A549 (cell line): ENCODE measurements at regions not wholly inside any gene's neighbourhood (a gene's known extent, or its start where the extent isn't known, plus 50 kb on each side); places are given as distances from the start of the nearest gene placed in this dataset.

Experiments used
- ATAC-seq, 2 experiments: fragments of 200-7000 bp in 1 of 2; fragments of >200 bp in 1 of 2; cut with Nextera tagmentation in 1 of 2; cut with Tn5 transposase in 1 of 2; 3 replicates each; pipeline versions ENCODE4 v1.8.0 to v1.9.1; 2018 to 2020; ENCODE audit warnings: mild to moderate bottlenecking in 1 of 2, moderate library complexity in 1 of 2
- CTCF ChIA-PET: fragments of 300-600 bp; sonication (Branson Sonifier 250); formaldehyde crosslinking; extraction: SDS; loops from one replicate; lab custom pipeline; 2021; ENCODE audit warnings: antibody characterized with exemption, inconsistent platforms; lab: Yijun Ruan, JAX
- POLR2A ChIA-PET: fragments of 350-600 bp; formaldehyde crosslinking; extraction: SDS; loops from one replicate; lab custom pipeline; 2021; ENCODE audit warnings: antibody characterized with exemption, inconsistent platforms; lab: Yijun Ruan, JAX
- DNase-seq, 2 experiments: peaks; one replicate each; pipeline versions ENCODE4 v3.0.0 to v3.0.0-alpha.2; 2011 to 2016; ENCODE audit warnings: low read depth in 1 of 2, low spot score in 1 of 2
- FAIRE-seq: peaks from 2 replicates; lab custom pipeline; 2011; peaks lifted over from hg19 to GRCh38; lab: Jason Lieb, UNC
- H3K27ac ChIP-seq, 2 experiments: fragments of >200 bp; sonication (Bioruptor Twin); formaldehyde crosslinking; 3 replicates each; pipeline ENCODE4 v1.5.1; 2016 to 2017
- H3K4me1 ChIP-seq: fragments of >200 bp; sonication (Bioruptor Twin); formaldehyde crosslinking; 3 replicates; pipeline ENCODE4 v1.6.1; 2016
- H3K4me2 ChIP-seq: fragments of >200 bp; sonication (Bioruptor Twin); formaldehyde crosslinking; 3 replicates; pipeline ENCODE4 v1.6.1; 2016
- H3K4me3 ChIP-seq: fragments of >200 bp; sonication (Bioruptor Twin); formaldehyde crosslinking; 3 replicates; pipeline ENCODE4 v1.5.1; 2016
- H3K9me3 ChIP-seq: fragments of >200 bp; sonication (Bioruptor Twin); formaldehyde crosslinking; 3 replicates; pipeline ENCODE4 v1.6.1; 2016
- CEBPB ChIP-seq, 2 experiments: fragments of >200 bp in 1 of 2; sonication (Bioruptor Twin) in 1 of 2; formaldehyde crosslinking in 1 of 2; IDR thresholded peaks; 2 replicates each; pipeline ENCODE4 v1.6.1; 2012 to 2016
- CHD4 ChIP-seq: fragments of 200-600 bp; sonication (generic); IDR thresholded peaks from 2 replicates; pipeline ENCODE4 v1.6.1; 2016; ENCODE audit warnings: antibody characterized with exemption, mild to moderate bottlenecking, borderline replicate concordance
- EHF ChIP-seq: fragments of 250-450 bp; sonication (Bioruptor Pico); IDR thresholded peaks from 2 replicates; pipeline ENCODE4 v1.5.0; 2020; ENCODE audit warnings: mild to moderate bottlenecking
- EHMT2 ChIP-seq: fragments of 200-600 bp; sonication (generic); IDR thresholded peaks from 2 replicates; pipeline ENCODE4 v1.6.1; 2016; ENCODE audit warnings: antibody characterized with exemption, low read depth, mild to moderate bottlenecking, moderate library complexity
- ESRRA ChIP-seq: fragments of 150-350 bp; IDR thresholded peaks from 2 replicates; pipeline ENCODE4 v1.6.1; 2014; ENCODE audit warnings: mild to moderate bottlenecking, low read length, borderline replicate concordance
- FOSL2 ChIP-seq, 2 experiments: fragments of 450-650 bp in 1 of 2; fragments of >200 bp in 1 of 2; sonication (Bioruptor Twin) in 1 of 2; formaldehyde crosslinking; IDR thresholded peaks; 2 replicates each; pipeline versions ENCODE4 v1.5.0 to v1.6.1; 2016 to 2020; ENCODE audit warnings: mild to moderate bottlenecking in 1 of 2, moderate library complexity in 1 of 2
- FOXS1 ChIP-seq: fragments of 250-450 bp; sonication (Bioruptor Pico); IDR thresholded peaks from 2 replicates; pipeline ENCODE4 v1.5.0; 2020; ENCODE audit warnings: mild to moderate bottlenecking, moderate library complexity
- GATA3 ChIP-seq: IDR thresholded peaks from 2 replicates; pipeline ENCODE4 v1.6.1; 2012; ENCODE audit warnings: borderline replicate concordance
- HEYL ChIP-seq: fragments of 250-450 bp; sonication (Bioruptor Pico); IDR thresholded peaks from 2 replicates; pipeline ENCODE4 v1.8.0; 2021; ENCODE audit warnings: mild to moderate bottlenecking, moderate library complexity
- MAFK ChIP-seq: fragments of 450-650 bp; IDR thresholded peaks from 2 replicates; pipeline ENCODE4 v1.6.1; 2014; ENCODE audit not compliant: partially characterized antibody
- MAZ ChIP-seq: fragments of 150-350 bp; IDR thresholded peaks from 2 replicates; pipeline ENCODE4 v1.6.1; 2014; ENCODE audit warnings: antibody characterized with exemption, low read depth, low read length, borderline replicate concordance
- MYC ChIP-seq: IDR thresholded peaks from 2 replicates; pipeline ENCODE4 v1.6.1; 2012; ENCODE audit warnings: mild to moderate bottlenecking, inconsistent platforms, low read length, improper control_type of control experiment, borderline replicate concordance
- NFE2L2 ChIP-seq: fragments of 150-350 bp; conservative IDR thresholded peaks from 2 replicates; pipeline ENCODE4 v1.6.1; 2014; ENCODE audit warnings: low read length
- POLR2A ChIP-seq: IDR thresholded peaks from 2 replicates; pipeline ENCODE4 v1.6.1; 2012; ENCODE audit warnings: mild to moderate bottlenecking, low read length
- RCOR1 ChIP-seq: fragments of 150-350 bp; IDR thresholded peaks from 2 replicates; pipeline ENCODE4 v1.6.1; 2014; ENCODE audit warnings: antibody characterized with exemption, low read length, low read depth
- RFX5 ChIP-seq: fragments of 450-650 bp; IDR thresholded peaks from 2 replicates; pipeline ENCODE4 v1.7.1; 2014; ENCODE audit warnings: antibody characterized with exemption, mild to moderate bottlenecking, moderate library complexity
- RNF2 ChIP-seq: fragments of 200-600 bp; sonication (generic); IDR thresholded peaks from 2 replicates; pipeline ENCODE4 v1.6.1; 2016; ENCODE audit warnings: low read depth, mild to moderate bottlenecking, antibody characterized with exemption, moderate library complexity, borderline replicate concordance
- ZSCAN20 ChIP-seq: fragments of 250-450 bp; sonication (Bioruptor Pico); IDR thresholded peaks from 2 replicates; pipeline ENCODE4 v1.8.0; 2022; ENCODE audit warnings: mild to moderate bottlenecking, moderate library complexity
- WGBS: methylation state at CpG from one replicate; pipeline ENCODE4 v1.1.6; 2017; ENCODE audit errors: missing lambda C conversion rate; 5-methylcytosine and 5-hydroxymethylcytosine counted together
- TF ChIP-seq, protein P1 (sequence below): fragments of 450-650 bp; IDR thresholded peaks from 2 replicates; pipeline ENCODE4 v1.6.1; 2014; ENCODE audit warnings: antibody characterized with exemption
- TF ChIP-seq, protein P2 (sequence below): fragments of >200 bp; sonication (Bioruptor Twin); formaldehyde crosslinking; IDR thresholded peaks from 3 replicates; pipeline ENCODE4 v1.6.1; 2016
- TF ChIP-seq, protein P3 (sequence below): IDR thresholded peaks from 2 replicates; pipeline ENCODE4 v1.6.1; 2012
- TF ChIP-seq, protein P4 (sequence below): IDR thresholded peaks from 2 replicates; pipeline ENCODE4 v1.6.1; 2012

DNA sequence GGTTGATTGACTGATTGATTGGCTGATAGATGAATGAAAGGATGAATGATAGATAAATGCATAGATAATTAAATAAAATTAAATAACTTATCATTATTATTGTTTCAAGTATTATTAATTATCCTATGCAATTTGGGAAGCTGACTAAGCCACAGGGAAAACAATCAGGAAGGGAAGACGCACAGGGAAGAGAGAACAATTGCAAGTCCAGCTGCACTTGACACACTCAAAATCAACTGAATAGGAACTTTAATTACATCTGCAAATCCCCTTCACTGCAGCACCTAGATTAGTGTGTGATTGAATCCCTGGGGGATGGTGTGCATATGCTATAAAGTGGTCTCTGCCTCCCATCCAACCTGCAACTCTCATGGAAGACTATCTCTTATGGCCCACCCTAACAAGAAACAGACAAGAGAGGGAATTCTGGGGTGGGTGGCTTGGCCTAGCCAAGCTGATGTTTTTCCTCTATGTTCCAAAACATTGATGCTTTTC, 161.1 kb upstream of the FGGY start:
- DNase-seq (no peak), ATAC-seq (no peak), FAIRE-seq (no peak)
- peak overlapping the region in 1 of 2 experiments; percentile 95; a peak in 2 of 6 replicates for H3K27ac ChIP-seq
- H3K4me1 ChIP-seq: peaks cover 35% of the 10 kb centered on the region
- ChIA-PET CTCF (no interaction called here), POLR2A (no interaction called here)
- no peaks in the 10 kb centered on the region for H3K9me3 ChIP-seq
- no peak overlapping the region for H3K4me3 ChIP-seq
- no peak for TF ChIP-seq CHD4
- 94% methylated on average over 1 of the region's 1 CpG for WGBS
- H3K4me2 ChIP-seq: no peak overlapping the region

DNA sequence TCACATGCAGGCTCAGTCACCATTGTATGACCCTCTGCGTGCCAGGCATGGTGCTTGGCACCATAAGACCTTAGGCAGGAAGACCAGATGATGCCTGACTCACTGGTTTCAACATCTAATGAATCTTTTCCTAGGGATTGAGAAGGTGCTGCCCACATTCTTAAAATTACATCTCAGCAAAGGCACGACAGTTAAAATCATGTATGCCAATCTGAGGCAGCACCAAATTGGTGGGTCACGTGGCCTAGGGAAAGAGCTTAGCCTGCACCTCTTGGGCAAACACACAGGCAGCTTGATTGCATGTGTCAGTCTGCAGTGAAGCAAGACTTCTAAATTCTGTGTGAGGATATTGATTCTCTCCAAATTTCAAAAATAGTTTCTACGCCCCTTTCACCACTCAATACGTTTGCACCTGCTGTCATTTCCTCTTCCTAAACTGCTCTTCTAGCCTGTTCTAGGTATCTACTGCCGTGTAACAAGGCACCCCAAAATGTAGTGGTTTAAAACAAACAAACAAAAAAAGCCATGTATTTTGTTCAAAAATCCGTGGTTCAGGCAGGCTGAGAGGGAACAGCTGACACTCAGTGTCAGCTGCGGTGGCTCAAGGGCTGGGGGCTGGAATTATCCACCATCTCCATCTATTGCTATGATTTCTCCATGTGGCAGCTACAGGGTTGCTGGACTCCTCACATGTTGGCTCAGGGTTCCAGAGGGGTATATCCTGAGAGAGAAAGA, 160.2 kb upstream of the FGGY start:
- 67% methylated on average over 8 of the region's 8 CpGs for WGBS
- Histone ChIP-seq H3K27ac (peak overlapping the region; percentile 16 to 95; a peak in 4 of 6 replicates), H3K9me3 (no peaks in the 10 kb centered on the region), H3K4me2 (peak overlapping the region; percentile 14; the same call in 1 of the 3 replicates), H3K4me3 (no peak overlapping the region), H3K4me1 (peaks cover 44% of the 10 kb centered on the region)
- no peak for DNase-seq
- FAIRE-seq: no peak
- peak in 1 of 2 experiments; percentile 35; a peak in 3 of 6 replicates for ATAC-seq
- TF ChIP-seq CHD4 (no peak), GATA3 (0 out of 2 replicates have a peak, but pooled peaks have one; percentile 10)
- TF ChIP-seq, protein P1, sequence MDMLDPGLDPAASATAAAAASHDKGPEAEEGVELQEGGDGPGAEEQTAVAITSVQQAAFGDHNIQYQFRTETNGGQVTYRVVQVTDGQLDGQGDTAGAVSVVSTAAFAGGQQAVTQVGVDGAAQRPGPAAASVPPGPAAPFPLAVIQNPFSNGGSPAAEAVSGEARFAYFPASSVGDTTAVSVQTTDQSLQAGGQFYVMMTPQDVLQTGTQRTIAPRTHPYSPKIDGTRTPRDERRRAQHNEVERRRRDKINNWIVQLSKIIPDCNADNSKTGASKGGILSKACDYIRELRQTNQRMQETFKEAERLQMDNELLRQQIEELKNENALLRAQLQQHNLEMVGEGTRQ: no peak
- TF ChIP-seq, protein P2, sequence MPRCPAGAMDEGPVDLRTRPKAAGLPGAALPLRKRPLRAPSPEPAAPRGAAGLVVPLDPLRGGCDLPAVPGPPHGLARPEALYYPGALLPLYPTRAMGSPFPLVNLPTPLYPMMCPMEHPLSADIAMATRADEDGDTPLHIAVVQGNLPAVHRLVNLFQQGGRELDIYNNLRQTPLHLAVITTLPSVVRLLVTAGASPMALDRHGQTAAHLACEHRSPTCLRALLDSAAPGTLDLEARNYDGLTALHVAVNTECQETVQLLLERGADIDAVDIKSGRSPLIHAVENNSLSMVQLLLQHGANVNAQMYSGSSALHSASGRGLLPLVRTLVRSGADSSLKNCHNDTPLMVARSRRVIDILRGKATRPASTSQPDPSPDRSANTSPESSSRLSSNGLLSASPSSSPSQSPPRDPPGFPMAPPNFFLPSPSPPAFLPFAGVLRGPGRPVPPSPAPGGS: no peak
- ChIA-PET CTCF (no interaction called here), POLR2A (interaction anchor here (0.6 kb wide), 1 partner anchor 14 kb away, joined by 3 read pairs; no protein-coding TSS in a partner anchor)

DNA sequence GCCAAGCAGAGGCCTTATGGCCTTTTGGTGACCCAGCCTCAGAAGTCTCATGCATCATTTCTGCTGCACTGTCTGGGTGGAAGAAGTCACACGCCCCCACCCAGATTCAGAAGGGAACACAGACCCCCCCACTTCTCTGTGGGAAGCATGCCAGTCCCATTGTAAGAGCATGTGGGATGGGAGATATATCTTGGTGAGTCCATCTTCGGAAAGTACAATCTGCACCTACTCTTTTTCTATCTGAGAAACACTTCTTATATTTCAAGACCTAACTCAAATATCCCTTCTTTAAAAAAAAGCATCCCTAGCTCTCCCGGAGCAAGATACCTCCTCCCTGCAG, 159.6 kb upstream of the FGGY start:
- ATAC-seq (no peak), DNase-seq (no peak), FAIRE-seq (no peak)
- no peak overlapping the region for H3K4me2 ChIP-seq
- TF ChIP-seq MAZ: no peak
- no peak for TF ChIP-seq ESRRA
- TF ChIP-seq RNF2: no peak
- TF ChIP-seq, protein P3, sequence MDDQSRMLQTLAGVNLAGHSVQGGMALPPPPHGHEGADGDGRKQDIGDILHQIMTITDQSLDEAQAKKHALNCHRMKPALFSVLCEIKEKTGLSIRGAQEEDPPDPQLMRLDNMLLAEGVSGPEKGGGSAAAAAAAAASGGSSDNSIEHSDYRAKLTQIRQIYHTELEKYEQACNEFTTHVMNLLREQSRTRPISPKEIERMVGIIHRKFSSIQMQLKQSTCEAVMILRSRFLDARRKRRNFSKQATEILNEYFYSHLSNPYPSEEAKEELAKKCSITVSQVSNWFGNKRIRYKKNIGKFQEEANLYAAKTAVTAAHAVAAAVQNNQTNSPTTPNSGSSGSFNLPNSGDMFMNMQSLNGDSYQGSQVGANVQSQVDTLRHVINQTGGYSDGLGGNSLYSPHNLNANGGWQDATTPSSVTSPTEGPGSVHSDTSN: no peak
- TF ChIP-seq, protein P4, sequence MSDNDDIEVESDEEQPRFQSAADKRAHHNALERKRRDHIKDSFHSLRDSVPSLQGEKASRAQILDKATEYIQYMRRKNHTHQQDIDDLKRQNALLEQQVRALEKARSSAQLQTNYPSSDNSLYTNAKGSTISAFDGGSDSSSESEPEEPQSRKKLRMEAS: no peak
- TF ChIP-seq MYC: no peak
- no peak for TF ChIP-seq FOSL2 (IDR thresholded peaks at IDR 0.05)
- no peak for TF ChIP-seq FOSL2 (CRISPR knock-in tag; IDR thresholded peaks at IDR 0.05)
- TF ChIP-seq CEBPB (IDR thresholded peaks at IDR 0.05): no peak
- TF ChIP-seq ZSCAN20 (CRISPR knock-in tag): no peak
- no peak for TF ChIP-seq FOXS1 (CRISPR knock-in tag)
- TF ChIP-seq EHF (CRISPR knock-in tag): no peak
- TF ChIP-seq EHMT2: no peak
- no peak for TF ChIP-seq NFE2L2
- TF ChIP-seq RFX5: no peak
- TF ChIP-seq POLR2A: no peak
- no peak for TF ChIP-seq RCOR1
- no peak for TF ChIP-seq MAFK
- no peak for TF ChIP-seq HEYL
- H3K4me1 ChIP-seq: peaks cover 50% of the 10 kb centered on the region
- H3K27ac ChIP-seq: peak overlapping the region; percentile 16 to 95; a peak in 4 of 6 replicates
- 97% methylated on average over 2 of the region's 3 CpGs for WGBS
- no peaks in the 10 kb centered on the region for H3K9me3 ChIP-seq
- ChIA-PET CTCF (no interaction called here), POLR2A (interaction anchor here (0.6 kb wide), 1 partner anchor 14 kb away, joined by 3 read pairs; no protein-coding TSS in a partner anchor)
- H3K4me3 ChIP-seq: no peak overlapping the region
